K562 (cell line): ENCODE measurements at regions not wholly inside any gene's neighbourhood (a gene's known extent, or its start where the extent isn't known, plus 50 kb on each side); places are given as distances from the start of the nearest gene placed in this dataset.

Experiments used
- ATAC-seq: fragments of 200-7000 bp; cut with Tn5 transposase; 3 replicates; pipeline ENCODE4 v1.9.1; 2020; ENCODE audit warnings: moderate library complexity
- BruUV-seq: library from RNA; stranded (reverse); fragments of 400-500 nt; replicated peaks from 2 replicates; lab custom pipeline; 2021; lab: Mats Ljungman, UMichigan
- CTCF ChIA-PET: fragments of 300-600 bp; formaldehyde crosslinking; extraction: SDS; loops from one replicate; lab custom pipeline; 2021; ENCODE audit warnings: low intra/inter-chr PET ratio; lab: Yijun Ruan, JAX
- POLR2A ChIA-PET: fragments of 300-600, 350-650 bp; sonication (Branson Sonifier 250); formaldehyde crosslinking; extraction: SDS; loops from one replicate; lab custom pipeline; 2021; ENCODE audit warnings: antibody characterized with exemption, inconsistent platforms; lab: Yijun Ruan, JAX
- DNase-seq, 4 experiments: peaks; one replicate each; pipeline versions ENCODE4 v3.0.0 to v3.0.0-alpha.2; 2011 to 2018; ENCODE audit warnings: low spot score in 3 of 4, mixed read lengths in 3 of 4; ENCODE audit errors: extremely low read depth in 1 of 4
- FAIRE-seq: peaks from 2 replicates; lab custom pipeline; 2011; peaks lifted over from hg19 to GRCh38; lab: Jason Lieb, UNC
- H2AFZ ChIP-seq: 2 replicates; pipeline ENCODE4 v1.6.0; 2011; ENCODE audit warnings: low read depth, low read length, control low read depth, inconsistent platforms
- H3K27ac ChIP-seq: fragments of 200-600 bp; 3 replicates; pipeline ENCODE4 v1.8.0; 2011; ENCODE audit warnings: low read depth, mild to moderate bottlenecking, control low read depth, inconsistent platforms, low read length, moderate library complexity, mixed read lengths; ENCODE audit errors: extremely low read depth
- H3K27me3 ChIP-seq, 2 experiments: fragments of 300-600 bp in 1 of 2; 2 replicates in 1 of 2; 3 replicates in 1 of 2; pipeline versions ENCODE4 v1.6.0 to v1.8.0; 2011; ENCODE audit warnings: inconsistent platforms in 2 of 2, low read length in 2 of 2, mild to moderate bottlenecking in 1 of 2, mixed read lengths in 1 of 2, moderate library complexity in 1 of 2; ENCODE audit not compliant: control insufficient read depth in 2 of 2, insufficient read depth in 2 of 2
- H3K36me3 ChIP-seq: fragments of 300-600 bp; 3 replicates; pipeline ENCODE4 v1.8.0; 2011; ENCODE audit warnings: mild to moderate bottlenecking, low read length, inconsistent platforms; ENCODE audit not compliant: control insufficient read depth, insufficient read depth
- H3K4me1 ChIP-seq, 2 experiments: fragments of 200-600 bp in 1 of 2; replicated peaks in 1 of 2; 2 replicates in 1 of 2; 3 replicates in 1 of 2; pipeline versions ENCODE4 v1.5.1 to v1.8.0; 2011; ENCODE audit warnings: inconsistent platforms in 2 of 2, low read length in 2 of 2, mild to moderate bottlenecking in 1 of 2, mixed read lengths in 1 of 2, moderate library complexity in 1 of 2; ENCODE audit not compliant: control insufficient read depth in 2 of 2, insufficient read depth in 2 of 2
- H3K4me2 ChIP-seq: 2 replicates; pipeline ENCODE4 v1.6.1; 2011; ENCODE audit warnings: low read length, control low read depth, inconsistent platforms, mixed read lengths; ENCODE audit not compliant: insufficient read depth
- H3K4me3 ChIP-seq: fragments of 200-600 bp; sonication (generic), shearing (Covaris generic); 2 replicates; pipeline ENCODE4 v1.5.1; 2016; ENCODE audit warnings: control low read depth, inconsistent platforms
- H3K79me2 ChIP-seq: fragments of 200-600 bp; 3 replicates; pipeline ENCODE4 v1.8.0; 2011; ENCODE audit warnings: low read length, inconsistent platforms; ENCODE audit not compliant: control insufficient read depth, insufficient read depth
- H3K9ac ChIP-seq, 2 experiments: 2 replicates each; pipeline versions ENCODE4 v1.6.0 to v1.6.1; 2011; ENCODE audit warnings: low read depth in 2 of 2, low read length in 2 of 2, control low read depth in 1 of 2, inconsistent platforms in 1 of 2, mild to moderate bottlenecking in 1 of 2, mixed read lengths in 1 of 2; ENCODE audit not compliant: insufficient read depth in 1 of 2
- H3K9me1 ChIP-seq: one replicate; pipeline ENCODE4 v1.6.0; 2011; ENCODE audit warnings: inconsistent platforms, mild to moderate bottlenecking, low read length, moderate library complexity; ENCODE audit not compliant: control insufficient read depth, insufficient read depth
- H3K9me3 ChIP-seq: replicated peaks from 2 replicates; pipeline ENCODE4 v1.5.1; 2011; ENCODE audit warnings: low read depth, low read length, inconsistent platforms; ENCODE audit not compliant: control insufficient read depth, insufficient read depth
- H4K20me1 ChIP-seq: replicated peaks from 2 replicates; pipeline ENCODE4 v1.6.1; 2011; ENCODE audit warnings: low read length, inconsistent platforms, mixed read lengths; ENCODE audit not compliant: control insufficient read depth, insufficient read depth
- BCOR ChIP-seq: fragments of 450-650 bp; IDR thresholded peaks from 2 replicates; pipeline ENCODE4 v1.6.1; 2016
- CBX5 ChIP-seq: IDR thresholded peaks from 2 replicates; pipeline ENCODE4 v1.6.1; 2014; ENCODE audit warnings: low read depth, borderline replicate concordance
- CCNT2 ChIP-seq: IDR thresholded peaks from 2 replicates; pipeline ENCODE4 v1.6.1; 2011; ENCODE audit warnings: borderline replicate concordance, low read depth, mild to moderate bottlenecking, moderate library complexity, mixed read lengths, low read length; ENCODE audit not compliant: insufficient read length; ENCODE audit errors: extremely low read depth
- CEBPB ChIP-seq: fragments of 450-650 bp; IDR thresholded peaks from 2 replicates; pipeline ENCODE4 v1.6.1; 2016; ENCODE audit warnings: missing genetic modification characterization, missing compliant biosample characterization
- CEBPG ChIP-seq, 3 experiments: fragments of 200-800 bp in 1 of 3; sonication (Bioruptor generic) in 1 of 3; sonication (generic) in 1 of 3; formaldehyde crosslinking in 1 of 3; IDR thresholded peaks in 2 of 3; conservative IDR thresholded peaks in 1 of 3; 2 replicates each; pipeline versions ENCODE4 v1.6.1 to v1.8.0; 2016 to 2022; ENCODE audit warnings: missing compliant biosample characterization in 2 of 3, missing genetic modification characterization in 2 of 3, mild to moderate bottlenecking in 1 of 3, missing genetic modification reagents in 1 of 3
- GABPB1 ChIP-seq: sonication (generic); formaldehyde crosslinking; IDR thresholded peaks from 2 replicates; pipeline ENCODE4 v1.8.0; 2022; ENCODE audit warnings: mild to moderate bottlenecking, missing genetic modification reagents
- MCM3 ChIP-seq: fragments of 450-650 bp; IDR thresholded peaks from 2 replicates; pipeline ENCODE4 v1.6.1; 2016
- NCOR1 ChIP-seq: fragments of 450-650 bp; IDR thresholded peaks from 2 replicates; pipeline ENCODE4 v1.6.1; 2016; ENCODE audit warnings: mild to moderate bottlenecking, moderate library complexity
- NFXL1 ChIP-seq: fragments of 450-650 bp; formaldehyde crosslinking; IDR thresholded peaks from 2 replicates; pipeline ENCODE4 v1.4.0; 2021; ENCODE audit warnings: mild to moderate bottlenecking
- SNIP1 ChIP-seq: fragments of 450-650 bp; IDR thresholded peaks from 2 replicates; pipeline ENCODE4 v1.7.1; 2017; ENCODE audit warnings: low read depth, mild to moderate bottlenecking
- U2AF2 ChIP-seq: fragments of 200-400 bp; formaldehyde crosslinking; optimal IDR thresholded peaks from 2 replicates; pipeline ENCODE3; 2017; ENCODE audit warnings: low read depth, mild to moderate bottlenecking, low read length
- ZFX ChIP-seq: sonication (generic); formaldehyde crosslinking; IDR thresholded peaks from 2 replicates; pipeline ENCODE4 v1.8.0; 2022; ENCODE audit warnings: mild to moderate bottlenecking, missing genetic modification reagents, moderate library complexity
- ZNF280A ChIP-seq: fragments of 450-650 bp; IDR thresholded peaks from 2 replicates; pipeline ENCODE4 v1.6.1; 2018; ENCODE audit warnings: mild to moderate bottlenecking, low read depth; ENCODE audit not compliant: partially characterized antibody
- whole genome bisulfite sequencing: fragments of 100-300 bp; shearing (Covaris generic); methylation state at CpG from one replicate; pipeline ENCODE4 v1.1.6; 2016; ENCODE audit warnings: low coverage, mixed read lengths; ENCODE audit not compliant: insufficient coverage; ENCODE audit errors: missing lambda C conversion rate; 5-methylcytosine and 5-hydroxymethylcytosine counted together
- in situ Hi-C: fragments of 300-500 bp; cut with MboI; formaldehyde crosslinking; loops from 4 replicates; pipeline ENCODE4 v1.15.0; 2018; ENCODE audit warnings: inconsistent platforms, mixed read lengths
- intact Hi-C: fragments of 100-400 bp; cut with micrococcal nuclease; formaldehyde crosslinking; loops from 2 replicates; pipeline ENCODE4 v1.14.2; 2022
- TF ChIP-seq, protein P1 (sequence below): sonication (generic); formaldehyde crosslinking; IDR thresholded peaks from 2 replicates; pipeline ENCODE4 v1.8.1; 2023; ENCODE audit warnings: mild to moderate bottlenecking, missing genetic modification reagents

DNA sequence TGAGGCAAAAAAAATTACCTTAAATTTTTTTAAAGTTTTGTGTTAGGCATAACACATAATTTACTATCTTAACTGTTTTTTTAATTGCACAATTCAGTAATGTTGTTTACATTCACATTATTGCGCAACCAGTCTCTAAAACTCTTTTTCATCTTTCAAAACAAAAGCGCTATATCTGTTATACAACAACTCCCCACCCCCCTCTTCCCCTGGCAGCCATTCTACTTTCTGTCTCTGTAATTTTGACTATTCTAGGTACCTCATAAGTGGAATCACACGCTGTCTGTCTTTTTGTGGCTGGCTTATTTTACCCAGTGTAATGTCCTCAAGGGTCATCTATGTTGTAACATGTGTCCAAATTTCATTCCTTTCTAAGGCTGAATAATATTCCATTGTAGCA, 241.5 kb upstream of the DMRT1 start:
- ChIA-PET CTCF (no interaction called here), POLR2A (no interaction called here)
- Histone ChIP-seq H3K9me1 (no peaks in the 10 kb centered on the region), H4K20me1 (no peaks in the 10 kb centered on the region), H3K27me3 (no peaks in the 10 kb centered on the region), H3K4me2 (no peak overlapping the region), H3K4me1 (no peaks in the 10 kb centered on the region), H3K27ac (no peak overlapping the region), H3K79me2 (no peaks in the 10 kb centered on the region), H3K9ac (no peak overlapping the region), H3K4me3 (no peak overlapping the region), H2AFZ (no peak overlapping the region), H3K36me3 (no peaks in the 10 kb centered on the region), H3K9me3 (no peaks in the 10 kb centered on the region)
- 0% methylated on average over 3 of the region's 3 CpGs for WGBS
- ATAC-seq (no peak), DNase-seq (no peak), FAIRE-seq (no peak)
- intact Hi-C loops = no loop called here
- in situ Hi-C loops = loop anchor here (25.0 kb wide), 1 partner anchor 162 kb away; no protein-coding TSS in a partner anchor
- no TSS peak for BruUV-seq
- TF ChIP-seq ZNF280A = no peak
- no peak for TF ChIP-seq SNIP1
- peak; percentile 81 for TF ChIP-seq CEBPB (tag)
- no peak for TF ChIP-seq NCOR1
- TF ChIP-seq CCNT2 = no peak
- TF ChIP-seq CEBPG (CRISPR knock-in tag; IDR thresholded peaks at IDR 0.05) = no peak
- TF ChIP-seq CEBPG (tag; conservative IDR thresholded peaks at IDR 0.05 in 1 of 2, IDR thresholded peaks at IDR 0.05 in 1 of 2) = peak; percentile 56 to 90; a peak in 3 of 4 replicates
- no peak for TF ChIP-seq NFXL1 (CRISPR knock-in tag)
- TF ChIP-seq ZFX (CRISPR knock-in tag) = no peak
- TF ChIP-seq GABPB1 (CRISPR knock-in tag) = no peak
- TF ChIP-seq MCM3 = no peak
- TF ChIP-seq, protein P1, sequence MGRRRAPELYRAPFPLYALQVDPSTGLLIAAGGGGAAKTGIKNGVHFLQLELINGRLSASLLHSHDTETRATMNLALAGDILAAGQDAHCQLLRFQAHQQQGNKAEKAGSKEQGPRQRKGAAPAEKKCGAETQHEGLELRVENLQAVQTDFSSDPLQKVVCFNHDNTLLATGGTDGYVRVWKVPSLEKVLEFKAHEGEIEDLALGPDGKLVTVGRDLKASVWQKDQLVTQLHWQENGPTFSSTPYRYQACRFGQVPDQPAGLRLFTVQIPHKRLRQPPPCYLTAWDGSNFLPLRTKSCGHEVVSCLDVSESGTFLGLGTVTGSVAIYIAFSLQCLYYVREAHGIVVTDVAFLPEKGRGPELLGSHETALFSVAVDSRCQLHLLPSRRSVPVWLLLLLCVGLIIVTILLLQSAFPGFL (CRISPR knock-in tag) = no peak
- no peak for TF ChIP-seq U2AF2
- no peak for TF ChIP-seq BCOR
- TF ChIP-seq CBX5 = no peak
